Liver (tissue), 8 donors: ENCODE measurements at regions not wholly inside any gene's neighbourhood (a gene's known extent, or its start where the extent isn't known, plus 50 kb on each side); places are given as distances from the start of the nearest gene placed in this dataset.

Experiments used
- DNase-seq: peaks from one replicate; pipeline ENCODE4 v3.0.0-alpha.2; 2017; ENCODE audit warnings: low spot score
- H3K27ac ChIP-seq, 2 donors: one replicate each; pipeline ENCODE4 v1.7.0; 2013; ENCODE audit warnings: inconsistent platforms in 2 of 2, low read length in 2 of 2, control low read depth in 1 of 2, low read depth in 1 of 2, mild to moderate bottlenecking in 1 of 2
- H3K27me3 ChIP-seq, 4 donors: one replicate each; pipeline versions ENCODE4 v1.6.1 to v1.7.0; 2013; ENCODE audit warnings: low read length in 3 of 4, inconsistent platforms in 1 of 4, mild to moderate bottlenecking in 1 of 4, moderate library complexity in 1 of 4; ENCODE audit not compliant: control insufficient read depth in 4 of 4, insufficient read depth in 4 of 4
- H3K36me3 ChIP-seq, 4 donors: one replicate each; pipeline versions ENCODE4 v1.6.1 to v1.7.0; 2013; ENCODE audit warnings: low read length in 3 of 4, mild to moderate bottlenecking in 3 of 4, low read depth in 1 of 4, moderate library complexity in 1 of 4; ENCODE audit not compliant: control insufficient read depth in 4 of 4, insufficient read depth in 3 of 4
- H3K4me1 ChIP-seq, 4 donors: one replicate each; pipeline versions ENCODE4 v1.6.1 to v1.7.0; 2013; ENCODE audit warnings: low read length in 3 of 4, mild to moderate bottlenecking in 3 of 4, moderate library complexity in 1 of 4; ENCODE audit not compliant: control insufficient read depth in 4 of 4, insufficient read depth in 4 of 4
- H3K4me3 ChIP-seq, 3 donors: one replicate each; pipeline versions ENCODE4 v1.6.1 to v1.7.0; 2013; ENCODE audit warnings: low read length in 3 of 3, control low read depth in 1 of 3, low read depth in 1 of 3, mild to moderate bottlenecking in 1 of 3
- H3K9ac ChIP-seq, 2 donors: one replicate each; pipeline ENCODE4 v1.7.0; 2013; ENCODE audit warnings: low read length in 2 of 2, mild to moderate bottlenecking in 2 of 2, moderate library complexity in 2 of 2, control low read depth in 1 of 2, low read depth in 1 of 2
- H3K9me3 ChIP-seq, 4 donors: one replicate each; pipeline versions ENCODE4 v1.6.1 to v1.7.0; 2013; ENCODE audit warnings: low read length in 3 of 4; ENCODE audit not compliant: control insufficient read depth in 4 of 4
- CTCF ChIP-seq: fragments of 150-350 bp; IDR thresholded peaks from 2 replicates; pipeline ENCODE4 v1.5.1; 2017; ENCODE audit warnings: improper control_type of control experiment, low read depth, low read length; ENCODE audit not compliant: missing input control
- EGR1 ChIP-seq, 2 donors: IDR thresholded peaks; 2 replicates each; pipeline ENCODE4 v1.6.1; 2016 to 2018; ENCODE audit warnings: antibody characterized with exemption in 2 of 2, low read depth in 2 of 2
- FOXA1 ChIP-seq: IDR thresholded peaks from 2 replicates; pipeline ENCODE4 v1.6.1; 2016; ENCODE audit warnings: antibody characterized with exemption
- FOXA2 ChIP-seq: IDR thresholded peaks from 2 replicates; pipeline ENCODE4 v1.6.1; 2016; ENCODE audit warnings: antibody characterized with exemption
- GABPA ChIP-seq, 2 donors: IDR thresholded peaks in 1 of 2; conservative IDR thresholded peaks in 1 of 2; 2 replicates each; pipeline ENCODE4 v1.6.1; 2016; ENCODE audit warnings: antibody characterized with exemption in 2 of 2, mild to moderate bottlenecking in 1 of 2, moderate library complexity in 1 of 2
- HNF4A ChIP-seq, 2 donors: conservative IDR thresholded peaks; 2 replicates each; pipeline ENCODE4 v1.6.1; 2016; ENCODE audit warnings: antibody characterized with exemption in 2 of 2, mild to moderate bottlenecking in 2 of 2
- HNF4G ChIP-seq: IDR thresholded peaks from 2 replicates; pipeline ENCODE4 v1.6.1; 2016; ENCODE audit warnings: antibody characterized with exemption
- JUND ChIP-seq, 2 donors: IDR thresholded peaks; 2 replicates each; pipeline ENCODE4 v1.6.1; 2016; ENCODE audit warnings: antibody characterized with exemption in 2 of 2
- NR2F2 ChIP-seq: IDR thresholded peaks from 2 replicates; pipeline ENCODE4 v1.6.1; 2016; ENCODE audit warnings: antibody characterized with exemption
- RAD21 ChIP-seq, 2 donors: IDR thresholded peaks; 2 replicates each; pipeline ENCODE4 v1.6.1; 2016; ENCODE audit warnings: antibody characterized with exemption in 2 of 2, mild to moderate bottlenecking in 2 of 2
- RXRA ChIP-seq, 2 donors: IDR thresholded peaks; 2 replicates each; pipeline ENCODE4 v1.6.1; 2017 to 2018; ENCODE audit warnings: antibody characterized with exemption in 2 of 2, mild to moderate bottlenecking in 1 of 2
- SP1 ChIP-seq: IDR thresholded peaks from 2 replicates; pipeline ENCODE4 v1.6.1; 2018; ENCODE audit warnings: antibody characterized with exemption, mild to moderate bottlenecking
- TAF1 ChIP-seq: conservative IDR thresholded peaks from 2 replicates; pipeline ENCODE4 v1.6.1; 2016; ENCODE audit warnings: antibody characterized with exemption, mild to moderate bottlenecking
- YY1 ChIP-seq: IDR thresholded peaks from 2 replicates; pipeline ENCODE4 v1.6.1; 2016; ENCODE audit warnings: antibody characterized with exemption, mild to moderate bottlenecking
- WGBS: extraction: QIAGEN DNeasy Blood & Tissue Kit; methylation state at CpG from one replicate; pipeline ENCODE4 v1.1.7; 2013; 5-methylcytosine and 5-hydroxymethylcytosine counted together
- TF ChIP-seq, protein P1 (sequence below): IDR thresholded peaks from 2 replicates; pipeline ENCODE4 v1.6.1; 2016; ENCODE audit warnings: antibody characterized with exemption
- TF ChIP-seq, protein P2 (sequence below): IDR thresholded peaks from 2 replicates; pipeline ENCODE4 v1.6.1; 2016; ENCODE audit warnings: antibody characterized with exemption
- TF ChIP-seq, protein P3 (sequence below): IDR thresholded peaks from 2 replicates; pipeline ENCODE4 v1.6.1; 2016; ENCODE audit warnings: antibody characterized with exemption, mild to moderate bottlenecking
- TF ChIP-seq, protein P4 (sequence below): IDR thresholded peaks from 2 replicates; pipeline ENCODE4 v1.6.1; 2016; ENCODE audit warnings: antibody characterized with exemption
- donor health status: healthy.
- donor health status: healthy.
- donor health status: healthy.
- donor health status: healthy.
- donor health status: healthy.

DNA sequence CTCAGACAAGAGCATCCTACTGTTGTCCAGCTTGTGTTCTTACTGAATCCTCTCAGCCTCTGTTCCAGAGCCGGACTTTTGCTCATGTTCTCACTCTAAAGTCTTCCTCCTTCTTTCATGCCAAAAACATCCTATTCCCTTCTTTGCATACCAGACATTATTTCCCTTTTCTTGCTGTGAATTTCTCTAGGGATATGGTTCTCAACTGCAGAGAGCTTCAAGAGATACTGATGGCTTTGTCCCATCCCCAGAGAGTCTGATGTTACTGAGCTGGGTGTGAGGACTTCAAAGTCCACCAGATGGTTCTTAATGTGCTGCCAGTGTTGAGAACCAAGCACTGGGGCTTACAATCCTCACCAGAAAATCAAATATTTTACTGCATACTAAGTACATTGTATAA lies 98.6 kb upstream of the FER start:
- Histone ChIP-seq H3K9me3 (no peaks in the 10 kb centered on the region), H3K36me3 (no peaks in the 10 kb centered on the region), H3K27ac (no peak overlapping the region), H3K4me3 (no peak overlapping the region), H3K9ac (no peak overlapping the region), H3K4me1 (no peaks in the 10 kb centered on the region), H3K27me3 (no peaks in the 10 kb centered on the region)
- DNase-seq: no peak
- TF ChIP-seq TAF1 (no peak), EGR1 (IDR thresholded peaks at IDR 0.05; ENCODE audit: low read depth in 2 of 2) (no peak), HNF4G (no peak)
- WGBS: 96% methylated on average over 1 of the region's 1 CpG

GRCh38 chr5:108642170-108642906 lies 105.4 kb upstream of the FER start:
- WGBS: 4% methylated on average over 4 of the region's 4 CpGs
- H3K27ac ChIP-seq: no peak overlapping the region
- H3K27me3 ChIP-seq: no peaks in the 10 kb centered on the region
- TF ChIP-seq FOXA1 (no peak), YY1 (peak; percentile 38), SP1 (no peak), HNF4A (conservative IDR thresholded peaks at IDR 0.05) (peak in 1 of 2 donors; percentile 10), GABPA (IDR thresholded peaks at IDR 0.05 in 1 of 2, conservative IDR thresholded peaks at IDR 0.05 in 1 of 2) (no peak), TAF1 (no peak), FOXA2 (no peak), HNF4G (no peak), NR2F2 (no peak), JUND (IDR thresholded peaks at IDR 0.05) (no peak), RXRA (IDR thresholded peaks at IDR 0.05) (no peak), RAD21 (IDR thresholded peaks at IDR 0.05) (peak; percentile 90 to 93), CTCF (peak; percentile 83), EGR1 (IDR thresholded peaks at IDR 0.05; ENCODE audit: low read depth in 2 of 2) (no peak)
- TF ChIP-seq, protein P1, sequence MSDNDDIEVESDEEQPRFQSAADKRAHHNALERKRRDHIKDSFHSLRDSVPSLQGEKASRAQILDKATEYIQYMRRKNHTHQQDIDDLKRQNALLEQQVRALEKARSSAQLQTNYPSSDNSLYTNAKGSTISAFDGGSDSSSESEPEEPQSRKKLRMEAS: no peak
- TF ChIP-seq, protein P2, sequence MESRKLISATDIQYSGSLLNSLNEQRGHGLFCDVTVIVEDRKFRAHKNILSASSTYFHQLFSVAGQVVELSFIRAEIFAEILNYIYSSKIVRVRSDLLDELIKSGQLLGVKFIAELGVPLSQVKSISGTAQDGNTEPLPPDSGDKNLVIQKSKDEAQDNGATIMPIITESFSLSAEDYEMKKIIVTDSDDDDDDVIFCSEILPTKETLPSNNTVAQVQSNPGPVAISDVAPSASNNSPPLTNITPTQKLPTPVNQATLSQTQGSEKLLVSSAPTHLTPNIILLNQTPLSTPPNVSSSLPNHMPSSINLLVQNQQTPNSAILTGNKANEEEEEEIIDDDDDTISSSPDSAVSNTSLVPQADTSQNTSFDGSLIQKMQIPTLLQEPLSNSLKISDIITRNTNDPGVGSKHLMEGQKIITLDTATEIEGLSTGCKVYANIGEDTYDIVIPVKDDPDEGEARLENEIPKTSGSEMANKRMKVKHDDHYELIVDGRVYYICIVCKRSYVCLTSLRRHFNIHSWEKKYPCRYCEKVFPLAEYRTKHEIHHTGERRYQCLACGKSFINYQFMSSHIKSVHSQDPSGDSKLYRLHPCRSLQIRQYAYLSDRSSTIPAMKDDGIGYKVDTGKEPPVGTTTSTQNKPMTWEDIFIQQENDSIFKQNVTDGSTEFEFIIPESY: no peak
- TF ChIP-seq, protein P3, sequence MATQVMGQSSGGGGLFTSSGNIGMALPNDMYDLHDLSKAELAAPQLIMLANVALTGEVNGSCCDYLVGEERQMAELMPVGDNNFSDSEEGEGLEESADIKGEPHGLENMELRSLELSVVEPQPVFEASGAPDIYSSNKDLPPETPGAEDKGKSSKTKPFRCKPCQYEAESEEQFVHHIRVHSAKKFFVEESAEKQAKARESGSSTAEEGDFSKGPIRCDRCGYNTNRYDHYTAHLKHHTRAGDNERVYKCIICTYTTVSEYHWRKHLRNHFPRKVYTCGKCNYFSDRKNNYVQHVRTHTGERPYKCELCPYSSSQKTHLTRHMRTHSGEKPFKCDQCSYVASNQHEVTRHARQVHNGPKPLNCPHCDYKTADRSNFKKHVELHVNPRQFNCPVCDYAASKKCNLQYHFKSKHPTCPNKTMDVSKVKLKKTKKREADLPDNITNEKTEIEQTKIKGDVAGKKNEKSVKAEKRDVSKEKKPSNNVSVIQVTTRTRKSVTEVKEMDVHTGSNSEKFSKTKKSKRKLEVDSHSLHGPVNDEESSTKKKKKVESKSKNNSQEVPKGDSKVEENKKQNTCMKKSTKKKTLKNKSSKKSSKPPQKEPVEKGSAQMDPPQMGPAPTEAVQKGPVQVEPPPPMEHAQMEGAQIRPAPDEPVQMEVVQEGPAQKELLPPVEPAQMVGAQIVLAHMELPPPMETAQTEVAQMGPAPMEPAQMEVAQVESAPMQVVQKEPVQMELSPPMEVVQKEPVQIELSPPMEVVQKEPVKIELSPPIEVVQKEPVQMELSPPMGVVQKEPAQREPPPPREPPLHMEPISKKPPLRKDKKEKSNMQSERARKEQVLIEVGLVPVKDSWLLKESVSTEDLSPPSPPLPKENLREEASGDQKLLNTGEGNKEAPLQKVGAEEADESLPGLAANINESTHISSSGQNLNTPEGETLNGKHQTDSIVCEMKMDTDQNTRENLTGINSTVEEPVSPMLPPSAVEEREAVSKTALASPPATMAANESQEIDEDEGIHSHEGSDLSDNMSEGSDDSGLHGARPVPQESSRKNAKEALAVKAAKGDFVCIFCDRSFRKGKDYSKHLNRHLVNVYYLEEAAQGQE: no peak
- TF ChIP-seq, protein P4, sequence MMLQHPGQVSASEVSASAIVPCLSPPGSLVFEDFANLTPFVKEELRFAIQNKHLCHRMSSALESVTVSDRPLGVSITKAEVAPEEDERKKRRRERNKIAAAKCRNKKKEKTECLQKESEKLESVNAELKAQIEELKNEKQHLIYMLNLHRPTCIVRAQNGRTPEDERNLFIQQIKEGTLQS: no peak
- no peaks in the 10 kb centered on the region for H3K9me3 ChIP-seq
- peaks cover 0 to 3% (median 1%) of the 10 kb centered on the region in 4 donors for H3K4me1 ChIP-seq
- H3K4me3 ChIP-seq: no peak overlapping the region
- peak; percentile 50 for DNase-seq
- no peak overlapping the region for H3K9ac ChIP-seq
- no peaks in the 10 kb centered on the region for H3K36me3 ChIP-seq
